ENCODE measurements at regions not wholly inside any gene's neighbourhood (a gene's known extent, or its start where the extent isn't known, plus 50 kb on each side); places are given as distances from the start of the nearest gene placed in this dataset.

GRCh38 chr14:23708343-23708742 lies 72.2 kb downstream of the DHRS2 start:
- Histone ChIP-seq H3K4me1 (ENCODE audit: control insufficient read depth, insufficient read depth, low read length, poor library complexity, severe bottlenecking) (no peaks in the 10 kb centered on the region), H3K36me3 (ENCODE audit: control insufficient read depth, insufficient read depth, low read length) (no peaks in the 10 kb centered on the region), H3K27ac (ENCODE audit: insufficient read depth, low read length, poor library complexity, severe bottlenecking) (no peak overlapping the region), H3K9me3 (ENCODE audit: control insufficient read depth in 2 of 2, low read length in 2 of 2) (peaks cover 5 to 9% of the 10 kb centered on the region in 2 experiments), H3K4me3 (ENCODE audit: low read depth, low read length) (no peak overlapping the region), H3K27me3 (ENCODE audit: control insufficient read depth, insufficient read depth, low read length) (peaks cover 5% of the 10 kb centered on the region)
- no peak overlapping the region for H3K27ac Mint-ChIP-seq
- H3K27me3 Mint-ChIP-seq, result peaks cover 14% of the 10 kb centered on the region
- no peak overlapping the region for H3K4me3 Mint-ChIP-seq
- no peaks in the 10 kb centered on the region for H3K4me1 Mint-ChIP-seq
- no peak for ATAC-seq (ENCODE audit: low read depth in 2 of 2)
- H3K9me3 Mint-ChIP-seq, result peaks cover 0 to 5% (median 0%) of the 10 kb centered on the region in 7 donors
- DNase-seq, result no peak
- H3K36me3 Mint-ChIP-seq, result no peaks in the 10 kb centered on the region

- peaks cover 0 to 1% (median 0%) of the 10 kb centered on the region in 7 donors for H3K9me3 Mint-ChIP-seq
- H3K4me3 Mint-ChIP-seq, result no peak overlapping the region
- H3K36me3 Mint-ChIP-seq, result no peaks in the 10 kb centered on the region
- Histone ChIP-seq H3K4me3 (ENCODE audit: low read depth, low read length) (no peak overlapping the region), H3K27me3 (ENCODE audit: control insufficient read depth, insufficient read depth, low read length) (peaks cover 7% of the 10 kb centered on the region), H3K36me3 (ENCODE audit: control insufficient read depth, insufficient read depth, low read length) (no peaks in the 10 kb centered on the region), H3K9me3 (ENCODE audit: control insufficient read depth in 2 of 2, low read length in 2 of 2) (peaks cover 5% of the 10 kb centered on the region in 2 experiments), H3K4me1 (ENCODE audit: control insufficient read depth, insufficient read depth, low read length, poor library complexity, severe bottlenecking) (no peaks in the 10 kb centered on the region), H3K27ac (ENCODE audit: insufficient read depth, low read length, poor library complexity, severe bottlenecking) (no peak overlapping the region)
- ATAC-seq (ENCODE audit: low read depth in 2 of 2) (no peak), DNase-seq (no peak)
- no peak overlapping the region for H3K27ac Mint-ChIP-seq
- H3K27me3 Mint-ChIP-seq, result peaks cover 16% of the 10 kb centered on the region
- H3K4me1 Mint-ChIP-seq, result no peaks in the 10 kb centered on the region
Measured at GRCh38 chr14:23709923-23710322, 73.8 kb downstream of the DHRS2 start.

GRCh38 chr14:23712287-23712686 lies 76.1 kb downstream of the DHRS2 start:
- H3K9me3 Mint-ChIP-seq, result peaks cover 0 to 1% (median 0%) of the 10 kb centered on the region in 7 donors
- H3K4me1 ChIP-seq (ENCODE audit: control insufficient read depth, insufficient read depth, low read length, poor library complexity, severe bottlenecking), result no peaks in the 10 kb centered on the region
- no peaks in the 10 kb centered on the region for H3K36me3 ChIP-seq (ENCODE audit: control insufficient read depth, insufficient read depth, low read length)
- no peak overlapping the region for H3K4me3 ChIP-seq (ENCODE audit: low read depth, low read length)
- H3K27ac ChIP-seq (ENCODE audit: insufficient read depth, low read length, poor library complexity, severe bottlenecking), result no peak overlapping the region
- H3K9me3 ChIP-seq (ENCODE audit: control insufficient read depth in 2 of 2, low read length in 2 of 2), result no peaks in the 10 kb centered on the region
- H3K4me1 Mint-ChIP-seq, result no peaks in the 10 kb centered on the region
- no peak overlapping the region for H3K4me3 Mint-ChIP-seq
- no peaks in the 10 kb centered on the region for H3K36me3 Mint-ChIP-seq
- no peak for DNase-seq
- peaks cover 8% of the 10 kb centered on the region for H3K27me3 ChIP-seq (ENCODE audit: control insufficient read depth, insufficient read depth, low read length)
- ATAC-seq (ENCODE audit: low read depth in 2 of 2), result no peak
- H3K27me3 Mint-ChIP-seq, result peaks cover 15% of the 10 kb centered on the region
- H3K27ac Mint-ChIP-seq, result peak overlapping the region in 1 of 3 donors; percentile 22

- no peak overlapping the region for H3K4me3 Mint-ChIP-seq
- Histone ChIP-seq H3K36me3 (ENCODE audit: control insufficient read depth, insufficient read depth, low read length) (no peaks in the 10 kb centered on the region), H3K27me3 (ENCODE audit: control insufficient read depth, insufficient read depth, low read length) (peaks cover 3% of the 10 kb centered on the region), H3K4me3 (ENCODE audit: low read depth, low read length) (no peak overlapping the region), H3K27ac (ENCODE audit: insufficient read depth, low read length, poor library complexity, severe bottlenecking) (no peak overlapping the region), H3K9me3 (ENCODE audit: control insufficient read depth in 2 of 2, low read length in 2 of 2) (no peaks in the 10 kb centered on the region), H3K4me1 (ENCODE audit: control insufficient read depth, insufficient read depth, low read length, poor library complexity, severe bottlenecking) (no peaks in the 10 kb centered on the region)
- H3K36me3 Mint-ChIP-seq, result no peaks in the 10 kb centered on the region
- H3K27ac Mint-ChIP-seq, result no peak overlapping the region
- no peaks in the 10 kb centered on the region for H3K4me1 Mint-ChIP-seq
- ATAC-seq (ENCODE audit: low read depth in 2 of 2) (no peak), DNase-seq (no peak)
- peaks cover 6% of the 10 kb centered on the region for H3K27me3 Mint-ChIP-seq
- H3K9me3 Mint-ChIP-seq, result peaks cover 0 to 1% (median 0%) of the 10 kb centered on the region in 7 donors
Measured at GRCh38 chr14:23719225-23719985, 83.2 kb downstream of the DHRS2 start.

- H3K9me3 ChIP-seq (ENCODE audit: control insufficient read depth in 2 of 2, low read length in 2 of 2), result no peaks in the 10 kb centered on the region
- DNase-seq (no peak), ATAC-seq (ENCODE audit: low read depth in 2 of 2) (no peak)
- no peak overlapping the region for H3K4me3 Mint-ChIP-seq
- H3K4me1 Mint-ChIP-seq, result no peaks in the 10 kb centered on the region
- H3K4me1 ChIP-seq (ENCODE audit: control insufficient read depth, insufficient read depth, low read length, poor library complexity, severe bottlenecking), result no peaks in the 10 kb centered on the region
- no peak overlapping the region for H3K27ac ChIP-seq (ENCODE audit: insufficient read depth, low read length, poor library complexity, severe bottlenecking)
- peaks cover 0 to 1% (median 0%) of the 10 kb centered on the region in 7 donors for H3K9me3 Mint-ChIP-seq
- no peaks in the 10 kb centered on the region for H3K36me3 ChIP-seq (ENCODE audit: control insufficient read depth, insufficient read depth, low read length)
- H3K27ac Mint-ChIP-seq, result no peak overlapping the region
- peaks cover 5% of the 10 kb centered on the region for H3K27me3 Mint-ChIP-seq
- H3K4me3 ChIP-seq (ENCODE audit: low read depth, low read length), result no peak overlapping the region
- no peaks in the 10 kb centered on the region for H3K36me3 Mint-ChIP-seq
- H3K27me3 ChIP-seq (ENCODE audit: control insufficient read depth, insufficient read depth, low read length), result no peaks in the 10 kb centered on the region
Measured at GRCh38 chr14:23722675-23723074, 86.5 kb downstream of the DHRS2 start.

- H3K27ac ChIP-seq (ENCODE audit: insufficient read depth, low read length, poor library complexity, severe bottlenecking), result no peak overlapping the region
Measured at GRCh38 chr14:23723911-23724310, 87.7 kb downstream of the DHRS2 start.

GRCh38 chr14:23725528-23725927 lies 89.4 kb downstream of the DHRS2 start:
- peaks cover 12% of the 10 kb centered on the region for H3K27me3 Mint-ChIP-seq
- H3K4me1 ChIP-seq (ENCODE audit: control insufficient read depth, insufficient read depth, low read length, poor library complexity, severe bottlenecking), result no peaks in the 10 kb centered on the region
- H3K9me3 Mint-ChIP-seq, result peaks cover 0 to 1% (median 0%) of the 10 kb centered on the region in 7 donors
- no peaks in the 10 kb centered on the region for H3K27me3 ChIP-seq (ENCODE audit: control insufficient read depth, insufficient read depth, low read length)
- H3K27ac Mint-ChIP-seq, result no peak overlapping the region
- H3K4me3 ChIP-seq (ENCODE audit: low read depth, low read length), result no peak overlapping the region
- no peaks in the 10 kb centered on the region for H3K4me1 Mint-ChIP-seq
- no peak overlapping the region for H3K4me3 Mint-ChIP-seq
- H3K36me3 Mint-ChIP-seq, result no peaks in the 10 kb centered on the region
- no peak overlapping the region for H3K27ac ChIP-seq (ENCODE audit: insufficient read depth, low read length, poor library complexity, severe bottlenecking)
- H3K36me3 ChIP-seq (ENCODE audit: control insufficient read depth, insufficient read depth, low read length), result no peaks in the 10 kb centered on the region
- H3K9me3 ChIP-seq (ENCODE audit: control insufficient read depth in 2 of 2, low read length in 2 of 2), result no peaks in the 10 kb centered on the region
- DNase-seq, result no peak
- ATAC-seq (ENCODE audit: low read depth in 2 of 2), result no peak

More at GRCh38 chr14:23723911-23724310, 87.7 kb downstream of the DHRS2 start:
- Histone ChIP-seq H3K9me3 (ENCODE audit: control insufficient read depth in 2 of 2, low read length in 2 of 2) (no peaks in the 10 kb centered on the region), H3K4me1 (ENCODE audit: control insufficient read depth, insufficient read depth, low read length, poor library complexity, severe bottlenecking) (no peaks in the 10 kb centered on the region), H3K4me3 (ENCODE audit: low read depth, low read length) (no peak overlapping the region), H3K27me3 (ENCODE audit: control insufficient read depth, insufficient read depth, low read length) (no peaks in the 10 kb centered on the region), H3K36me3 (ENCODE audit: control insufficient read depth, insufficient read depth, low read length) (no peaks in the 10 kb centered on the region)
- H3K27ac Mint-ChIP-seq, result no peak overlapping the region
- no peaks in the 10 kb centered on the region for H3K36me3 Mint-ChIP-seq
- H3K4me3 Mint-ChIP-seq, result no peak overlapping the region
- peaks cover 5% of the 10 kb centered on the region for H3K27me3 Mint-ChIP-seq
- H3K9me3 Mint-ChIP-seq, result peaks cover 0 to 1% (median 0%) of the 10 kb centered on the region in 7 donors
- no peaks in the 10 kb centered on the region for H3K4me1 Mint-ChIP-seq
- DNase-seq (no peak), ATAC-seq (ENCODE audit: low read depth in 2 of 2) (no peak)

Data from CD4-positive, CD25-positive, alpha-beta regulatory T cell (primary cell).